Smooth muscle cell (in vitro differentiated cells): ENCODE measurements at regions not wholly inside any gene's neighbourhood (a gene's known extent, or its start where the extent isn't known, plus 50 kb on each side); places are given as distances from the start of the nearest gene placed in this dataset.

ENCODE experiments used
- DNase-seq: peaks from one replicate; lab custom pipeline; 2025; ENCODE audit not compliant: unreplicated experiment; lab: John Stamatoyannopoulos, UW
- H2AFZ ChIP-seq: fragments of 200-600 bp; sonication (generic); 2 replicates; pipeline ENCODE4 v1.6.0; 2016; ENCODE audit warnings: antibody characterized with exemption, low read depth, mild to moderate bottlenecking
- H3F3A ChIP-seq: fragments of 200-600 bp; sonication (generic); 2 replicates; pipeline ENCODE4 v1.6.0; 2017; ENCODE audit warnings: antibody characterized with exemption, low read depth
- H3K27ac ChIP-seq: fragments of 200-600 bp; sonication (generic); 2 replicates; pipeline ENCODE4 v1.5.1; 2016; ENCODE audit warnings: low read depth, mild to moderate bottlenecking
- H3K27me3 ChIP-seq: fragments of 200-600 bp; sonication (generic); 2 replicates; pipeline ENCODE4 v1.6.1; 2016; ENCODE audit warnings: low read depth, mild to moderate bottlenecking
- H3K36me3 ChIP-seq: fragments of 200-600 bp; sonication (generic); 2 replicates; pipeline ENCODE4 v1.5.1; 2016; ENCODE audit warnings: low read depth
- H3K4me1 ChIP-seq: fragments of 200-600 bp; sonication (generic); 2 replicates; pipeline ENCODE4 v1.5.1; 2016; ENCODE audit warnings: low read depth
- H3K4me2 ChIP-seq: fragments of 200-600 bp; sonication (generic); 2 replicates; pipeline ENCODE4 v1.6.0; 2016; ENCODE audit warnings: mild to moderate bottlenecking
- H3K4me3 ChIP-seq: fragments of 200-600 bp; sonication (generic); 2 replicates; pipeline ENCODE4 v1.5.1; 2016; ENCODE audit warnings: mild to moderate bottlenecking
- H3K79me2 ChIP-seq: fragments of 200-600 bp; sonication (generic); 2 replicates; pipeline ENCODE4 v1.6.0; 2016; ENCODE audit warnings: low read depth, mild to moderate bottlenecking
- H3K9ac ChIP-seq: fragments of 200-600 bp; sonication (generic); 2 replicates; pipeline ENCODE4 v1.6.0; 2016; ENCODE audit warnings: low read depth
- H3K9me3 ChIP-seq: fragments of 200-600 bp; sonication (generic); replicated peaks from 2 replicates; pipeline ENCODE4 v1.5.1; 2016; ENCODE audit warnings: low read depth
- H4K20me1 ChIP-seq: fragments of 200-600 bp; sonication (generic); 2 replicates; pipeline ENCODE4 v1.6.0; 2016; ENCODE audit warnings: low read depth
- WGBS: methylation state at CpG from one replicate; pipeline ENCODE4 v1.1.7; 2016; ENCODE audit warnings: low lambda C conversion rate; 5-methylcytosine and 5-hydroxymethylcytosine counted together
- TF ChIP-seq, protein P1 (sequence below): fragments of 200-600 bp; sonication (generic); IDR thresholded peaks from 2 replicates; pipeline ENCODE4 v1.5.1; 2017; ENCODE audit warnings: borderline replicate concordance, mild to moderate bottlenecking, antibody characterized with exemption; ENCODE audit not compliant: insufficient read depth, poor library complexity, severe bottlenecking

DNA sequence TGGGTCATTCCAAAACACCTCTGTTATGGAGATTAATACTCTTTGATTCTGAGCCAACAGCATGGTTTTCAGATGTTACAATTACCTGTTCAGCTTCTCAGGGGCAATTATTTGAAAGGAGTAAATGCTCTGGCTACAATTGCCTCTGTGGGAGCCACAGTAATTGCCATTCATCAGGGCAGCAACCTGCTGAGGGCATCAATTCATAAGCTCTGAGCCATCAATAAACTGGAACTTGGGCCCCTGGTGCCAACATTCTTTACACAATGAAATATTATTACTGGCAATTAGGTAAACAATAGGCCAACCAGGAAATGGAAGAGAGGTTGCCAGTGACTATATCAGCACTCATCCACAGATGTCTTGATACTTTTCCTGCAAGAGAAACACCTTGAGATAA, 660.8 kb downstream of the MECOM start:
- H3K4me2 ChIP-seq: no peak overlapping the region
- DNase-seq: no peak
- TF ChIP-seq, protein P1, sequence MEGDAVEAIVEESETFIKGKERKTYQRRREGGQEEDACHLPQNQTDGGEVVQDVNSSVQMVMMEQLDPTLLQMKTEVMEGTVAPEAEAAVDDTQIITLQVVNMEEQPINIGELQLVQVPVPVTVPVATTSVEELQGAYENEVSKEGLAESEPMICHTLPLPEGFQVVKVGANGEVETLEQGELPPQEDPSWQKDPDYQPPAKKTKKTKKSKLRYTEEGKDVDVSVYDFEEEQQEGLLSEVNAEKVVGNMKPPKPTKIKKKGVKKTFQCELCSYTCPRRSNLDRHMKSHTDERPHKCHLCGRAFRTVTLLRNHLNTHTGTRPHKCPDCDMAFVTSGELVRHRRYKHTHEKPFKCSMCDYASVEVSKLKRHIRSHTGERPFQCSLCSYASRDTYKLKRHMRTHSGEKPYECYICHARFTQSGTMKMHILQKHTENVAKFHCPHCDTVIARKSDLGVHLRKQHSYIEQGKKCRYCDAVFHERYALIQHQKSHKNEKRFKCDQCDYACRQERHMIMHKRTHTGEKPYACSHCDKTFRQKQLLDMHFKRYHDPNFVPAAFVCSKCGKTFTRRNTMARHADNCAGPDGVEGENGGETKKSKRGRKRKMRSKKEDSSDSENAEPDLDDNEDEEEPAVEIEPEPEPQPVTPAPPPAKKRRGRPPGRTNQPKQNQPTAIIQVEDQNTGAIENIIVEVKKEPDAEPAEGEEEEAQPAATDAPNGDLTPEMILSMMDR: no peak
- H4K20me1 ChIP-seq: no peaks in the 10 kb centered on the region
- no peaks in the 10 kb centered on the region for H3K27me3 ChIP-seq
- peaks cover 24% of the 10 kb centered on the region for H3K4me1 ChIP-seq
- no peak overlapping the region for H3K4me3 ChIP-seq
- no peaks in the 10 kb centered on the region for H3K36me3 ChIP-seq
- H3K9ac ChIP-seq: no peak overlapping the region
- H3K27ac ChIP-seq: no peak overlapping the region
- H3K79me2 ChIP-seq: no peaks in the 10 kb centered on the region
- no peaks in the 10 kb centered on the region for H3K9me3 ChIP-seq
- no peaks in the 10 kb centered on the region for H3F3A ChIP-seq
- H2AFZ ChIP-seq: no peak overlapping the region

DNA sequence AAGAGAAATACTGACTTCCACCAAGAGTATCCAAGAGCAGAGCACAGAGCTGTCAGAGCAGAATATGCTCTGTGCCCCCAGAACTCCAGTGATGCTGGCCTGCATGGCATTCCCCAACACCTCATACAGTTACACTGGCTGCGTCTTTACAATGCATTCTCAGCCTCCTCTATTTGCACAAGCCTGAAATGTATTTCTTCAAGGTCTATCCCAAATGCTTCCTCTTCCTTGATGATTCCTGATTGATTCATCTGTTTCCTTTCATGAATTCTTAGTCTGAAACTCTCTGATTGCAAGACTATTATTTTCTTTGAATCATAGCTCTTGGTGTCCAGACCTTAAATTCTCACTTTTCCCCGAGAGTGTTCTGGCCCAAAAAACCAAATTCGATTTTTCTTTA, 664.7 kb downstream of the MECOM start:
- Histone ChIP-seq H3K9ac (no peak overlapping the region), H3K9me3 (no peaks in the 10 kb centered on the region), H3K27ac (no peak overlapping the region), H2AFZ (no peak overlapping the region), H3K4me1 (peaks cover 24% of the 10 kb centered on the region), H3K27me3 (no peaks in the 10 kb centered on the region), H3F3A (no peaks in the 10 kb centered on the region), H3K79me2 (no peaks in the 10 kb centered on the region), H3K4me3 (no peak overlapping the region), H3K4me2 (no peak overlapping the region), H3K36me3 (no peaks in the 10 kb centered on the region), H4K20me1 (no peaks in the 10 kb centered on the region)
- no peak for DNase-seq
- WGBS: 80% methylated on average over 3 of the region's 3 CpGs
- TF ChIP-seq, protein P1: no peak

DNA sequence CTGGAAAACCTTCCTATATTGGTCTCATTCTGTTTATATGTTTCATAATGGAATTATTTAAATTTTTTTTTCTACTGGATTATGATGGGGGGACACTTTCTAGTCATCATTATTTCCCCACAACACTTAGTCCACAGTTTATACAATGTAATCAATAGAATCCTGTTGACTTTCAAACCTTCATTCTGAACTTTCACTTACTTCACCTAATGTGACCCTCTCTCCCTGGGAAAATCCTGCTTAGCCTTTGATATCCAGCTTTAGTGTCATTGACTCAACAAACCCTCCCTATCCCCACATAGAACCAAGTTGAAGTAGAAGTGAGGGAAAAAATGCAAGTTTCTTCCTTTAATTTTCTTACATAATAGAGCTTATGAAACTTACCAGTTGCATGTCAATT, 666.0 kb downstream of the MECOM start:
- H3K36me3 ChIP-seq: no peaks in the 10 kb centered on the region
- no peak overlapping the region for H2AFZ ChIP-seq
- H3K4me3 ChIP-seq: no peak overlapping the region
- H3K9ac ChIP-seq: no peak overlapping the region
- no peak for DNase-seq
- no peaks in the 10 kb centered on the region for H3K27me3 ChIP-seq
- no peak overlapping the region for H3K27ac ChIP-seq
- TF ChIP-seq, protein P1: no peak
- no peaks in the 10 kb centered on the region for H3K9me3 ChIP-seq
- H3K79me2 ChIP-seq: no peaks in the 10 kb centered on the region
- peaks cover 16% of the 10 kb centered on the region for H3K4me1 ChIP-seq
- H3F3A ChIP-seq: no peaks in the 10 kb centered on the region
- no peaks in the 10 kb centered on the region for H4K20me1 ChIP-seq
- H3K4me2 ChIP-seq: no peak overlapping the region

DNA sequence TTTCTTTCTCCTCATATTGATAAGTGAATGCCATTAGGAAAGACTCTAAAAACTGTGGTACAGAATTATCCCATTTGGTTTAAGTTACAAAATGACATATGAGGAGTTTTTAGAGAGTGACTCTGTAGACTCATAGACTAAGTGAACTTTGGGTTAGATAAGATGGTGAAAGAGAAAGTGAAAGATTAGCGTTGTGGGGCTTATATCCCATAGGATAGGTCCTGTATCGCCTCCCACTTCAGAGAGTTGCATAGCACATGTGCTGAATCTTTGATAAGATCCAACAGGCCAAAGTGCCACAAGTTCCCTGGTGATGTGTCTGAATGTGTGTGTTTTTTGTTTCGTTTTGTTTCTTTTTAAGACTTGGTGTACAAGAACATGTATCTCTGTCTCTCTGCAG, 666.9 kb downstream of the MECOM start:
- Histone ChIP-seq H3K9me3 (no peaks in the 10 kb centered on the region), H3K9ac (no peak overlapping the region), H3K27me3 (no peaks in the 10 kb centered on the region), H3K27ac (no peak overlapping the region), H3K36me3 (no peaks in the 10 kb centered on the region), H3K4me1 (peaks cover 8% of the 10 kb centered on the region), H3F3A (no peaks in the 10 kb centered on the region), H2AFZ (no peak overlapping the region), H3K79me2 (no peaks in the 10 kb centered on the region), H3K4me3 (no peak overlapping the region), H3K4me2 (no peak overlapping the region), H4K20me1 (no peaks in the 10 kb centered on the region)
- 57% methylated on average over 3 of the region's 3 CpGs for WGBS
- TF ChIP-seq, protein P1: no peak
- no peak for DNase-seq
